Natural killer cell (primary cell): ENCODE measurements at regions not wholly inside any gene's neighbourhood (a gene's known extent, or its start where the extent isn't known, plus 50 kb on each side); places are given as distances from the start of the nearest gene placed in this dataset.
A peak's percentile ranks its signal among the peaks of the same experiment; 100 is the strongest.
"Not testable (repeated sequence)": the region's sequence is repeated elsewhere in the genome, so short reads cannot be mapped to it uniquely, and the experiment has no call there.

Source experiments
- ATAC-seq, 3 donors: fragments of 150-1000 bp in 2 of 3; fragments of 200-7000 bp in 1 of 3; cut with Tn5 transposase; 1 replicate in 1 of 3; 2 replicates in 2 of 3; pipeline ENCODE4 v1.10.0; 2021; ENCODE audit warnings: mild to moderate bottlenecking in 2 of 3, moderate library complexity in 2 of 3
- DNase-seq, 2 donors: peaks; one replicate each; pipeline versions ENCODE4 v3.0.0 to v3.0.0-alpha.2; 2013 to 2021; ENCODE audit warnings: mixed read lengths in 1 of 2
- H3K27ac ChIP-seq: one replicate; pipeline ENCODE4 v1.5.1; 2013; ENCODE audit warnings: mild to moderate bottlenecking, low read length
- H3K27me3 ChIP-seq: one replicate; pipeline ENCODE4 v1.6.1; 2013; ENCODE audit warnings: low read length; ENCODE audit not compliant: control insufficient read depth, insufficient read depth
- H3K36me3 ChIP-seq: one replicate; pipeline ENCODE4 v1.6.1; 2013; ENCODE audit warnings: low read length; ENCODE audit not compliant: control insufficient read depth, insufficient read depth
- H3K4me1 ChIP-seq: one replicate; pipeline ENCODE4 v1.6.1; 2013; ENCODE audit warnings: low read length; ENCODE audit not compliant: control insufficient read depth, insufficient read depth
- H3K4me3 ChIP-seq: one replicate; pipeline ENCODE4 v1.5.1; 2013; ENCODE audit warnings: low read length
- H3K9me3 ChIP-seq: one replicate; pipeline ENCODE4 v1.6.1; 2013; ENCODE audit warnings: low read length; ENCODE audit not compliant: control insufficient read depth, insufficient read depth
- H3K27ac Mint-ChIP-seq, 2 donors: one replicate each; pipeline ENCODE4 v1.8.0; 2022; ENCODE audit warnings: mild to moderate bottlenecking in 2 of 2, mixed read lengths in 2 of 2, moderate library complexity in 1 of 2
- H3K27me3 Mint-ChIP-seq, 2 donors: one replicate each; pipeline ENCODE4 v1.8.0; 2022; ENCODE audit warnings: low read depth in 2 of 2, mixed read lengths in 2 of 2
- H3K36me3 Mint-ChIP-seq: one replicate; pipeline ENCODE4 v1.8.0; 2022; ENCODE audit warnings: mixed read lengths
- H3K4me1 Mint-ChIP-seq, 2 donors: one replicate each; pipeline ENCODE4 v1.8.0; 2022; ENCODE audit warnings: mixed read lengths in 2 of 2
- H3K4me3 Mint-ChIP-seq: one replicate; pipeline ENCODE4 v1.8.0; 2022; ENCODE audit warnings: mild to moderate bottlenecking, moderate library complexity, mixed read lengths
- H3K9me3 Mint-ChIP-seq, 2 donors: one replicate each; pipeline ENCODE4 v1.8.0; 2022; ENCODE audit warnings: mixed read lengths in 2 of 2
- CTCF ChIP-seq: fragments of 200-600 bp; IDR thresholded peaks from one replicate; pipeline ENCODE4 v1.8.0; 2022; ENCODE audit warnings: antibody characterized with exemption
- WGBS: methylation state at CpG from one replicate; pipeline ENCODE4 v1.1.7; 2013; ENCODE audit warnings: missing lambda C conversion rate; ENCODE audit not compliant: insufficient coverage; 5-methylcytosine and 5-hydroxymethylcytosine counted together
- intact Hi-C: fragments of 100-400 bp; cut with micrococcal nuclease; formaldehyde crosslinking; loops from one replicate; pipeline ENCODE4 v1.14.2; 2022

GRCh38 chrX:125681058-125681457 lies 361.4 kb downstream of the TEX13C start:
- no peaks in the 10 kb centered on the region for H3K9me3 ChIP-seq
- no peaks in the 10 kb centered on the region for H3K36me3 ChIP-seq
- Mint-ChIP-seq H3K27ac (no peak overlapping the region), H3K4me1 (no peaks in the 10 kb centered on the region), H3K27me3 (no peaks in the 10 kb centered on the region), H3K9me3 (no peaks in the 10 kb centered on the region), H3K4me3 (no peak overlapping the region), H3K36me3 (no peaks in the 10 kb centered on the region)
- no peak for TF ChIP-seq CTCF
- H3K27ac ChIP-seq, result peak overlapping the region; percentile 42
- no peaks in the 10 kb centered on the region for H3K4me1 ChIP-seq
- WGBS, result no CpG with 5 or more reads among the region's 2 CpGs
- intact Hi-C loops, result no loop called here
- DNase-seq (no peak), ATAC-seq (no peak)
- no peak overlapping the region for H3K4me3 ChIP-seq
- no peaks in the 10 kb centered on the region for H3K27me3 ChIP-seq

GRCh38 chrX:125681507-125681906 lies 361.8 kb downstream of the TEX13C start:
- Mint-ChIP-seq H3K9me3 (no peaks in the 10 kb centered on the region), H3K36me3 (no peaks in the 10 kb centered on the region), H3K27me3 (no peaks in the 10 kb centered on the region), H3K27ac (no peak overlapping the region), H3K4me1 (no peaks in the 10 kb centered on the region), H3K4me3 (no peak overlapping the region)
- H3K27ac ChIP-seq, result peak overlapping the region; percentile 42
- H3K4me3 ChIP-seq, result no peak overlapping the region
- no peak for ATAC-seq
- no peak for TF ChIP-seq CTCF
- no peaks in the 10 kb centered on the region for H3K36me3 ChIP-seq
- DNase-seq, result no peak
- intact Hi-C loops, result no loop called here
- H3K4me1 ChIP-seq, result no peaks in the 10 kb centered on the region
- H3K27me3 ChIP-seq, result no peaks in the 10 kb centered on the region
- no peaks in the 10 kb centered on the region for H3K9me3 ChIP-seq

- H3K36me3 ChIP-seq, H3K9me3 ChIP-seq, H3K4me3 Mint-ChIP-seq, H3K4me3 ChIP-seq, H3K9me3 Mint-ChIP-seq, H3K4me1 ChIP-seq, H3K36me3 Mint-ChIP-seq, H3K4me1 Mint-ChIP-seq, H3K27ac Mint-ChIP-seq, H3K27ac ChIP-seq, DNase-seq, H3K27me3 Mint-ChIP-seq, intact Hi-C loops, ATAC-seq, H3K27me3 ChIP-seq: not testable (repeated sequence)
- WGBS, result 87% methylated on average over 32 of the region's 33 CpGs
Measured at GRCh38 chrX:125690522-125690921, 370.9 kb downstream of the TEX13C start.

- ATAC-seq, result no peak
- WGBS, result no CpG with 5 or more reads among the region's 1 CpG
- Histone ChIP-seq H3K9me3 (no peaks in the 10 kb centered on the region), H3K4me3 (no peak overlapping the region), H3K36me3 (no peaks in the 10 kb centered on the region), H3K27me3 (no peaks in the 10 kb centered on the region), H3K27ac (no peak overlapping the region), H3K4me1 (no peaks in the 10 kb centered on the region)
- intact Hi-C loops, result no loop called here
- H3K9me3 Mint-ChIP-seq, result peaks cover 0 to 2% of the 10 kb centered on the region in 2 donors
- no peak overlapping the region for H3K4me3 Mint-ChIP-seq
- no peak for TF ChIP-seq CTCF
- no peak for DNase-seq
- H3K4me1 Mint-ChIP-seq, result no peaks in the 10 kb centered on the region
- no peak overlapping the region for H3K27ac Mint-ChIP-seq
- no peaks in the 10 kb centered on the region for H3K36me3 Mint-ChIP-seq
- H3K27me3 Mint-ChIP-seq, result no peaks in the 10 kb centered on the region
Measured at GRCh38 chrX:125694171-125694570, 374.5 kb downstream of the TEX13C start.
